Left cardiac atrium (tissue), 4 donors: ENCODE measurements at regions not wholly inside any gene's neighbourhood (a gene's known extent, or its start where the extent isn't known, plus 50 kb on each side); places are given as distances from the start of the nearest gene placed in this dataset.

Source experiments
- ATAC-seq, 2 donors: fragments of 200-7000 bp; cut with Tn5 transposase; one replicate each; pipeline ENCODE4 v1.9.1; 2020; ENCODE audit warnings: mild to moderate bottlenecking in 2 of 2, moderate library complexity in 2 of 2
- DNase-seq: peaks from one replicate; pipeline ENCODE4 v3.0.0-alpha.2; 2020
- intact Hi-C, 2 donors: fragments of 100-400 bp; cut with DNase I; formaldehyde crosslinking; loops; one replicate each; pipeline versions ENCODE4 v1.14.1 to v1.15.1; 2022 to 2023
- donor health status: DM: no; HTN: yes; CAD: no.
- donor health status: DM: no; HTN: yes; CAD: no; lungs with severe emphysema.
- donor health status: DM: yes; HTN: yes; CAD: no.
- donor health status: Dilated cardiomyopathy.

- ATAC-seq (no peak), DNase-seq (no peak)
- intact Hi-C loops = no loop called here
Observed at GRCh38 chr2:181114021-181114420, 133.6 kb downstream of the UBE2E3 start.

GRCh38 chr2:181116261-181116660 is 135.9 kb downstream of the UBE2E3 start:
- intact Hi-C loops = no loop called here
- DNase-seq (no peak), ATAC-seq (no peak)

- no peak for DNase-seq
- intact Hi-C loops = no loop called here
- no peak for ATAC-seq
Observed at GRCh38 chr2:181117206-181117925, 137.0 kb downstream of the UBE2E3 start.

- DNase-seq = no peak
- ATAC-seq = no peak
- intact Hi-C loops = no loop called here
Observed at GRCh38 chr2:181120625-181121024, 140.2 kb downstream of the UBE2E3 start.

GRCh38 chr2:181121996-181122395 is 141.6 kb downstream of the UBE2E3 start:
- no peak for DNase-seq
- intact Hi-C loops = no loop called here
- ATAC-seq = no peak

GRCh38 chr2:181122601-181123000 is 142.2 kb downstream of the UBE2E3 start:
- intact Hi-C loops = no loop called here
- DNase-seq (no peak), ATAC-seq (no peak)

- no peak for DNase-seq
- intact Hi-C loops = no loop called here
- ATAC-seq = peak; percentile 15 to 59
Observed at GRCh38 chr2:181123798-181124231, 143.4 kb downstream of the UBE2E3 start.

- DNase-seq = no peak
- intact Hi-C loops = no loop called here
- no peak for ATAC-seq
Observed at GRCh38 chr2:181124497-181124896, 144.1 kb downstream of the UBE2E3 start.

GRCh38 chr2:181125359-181125758 is 145.0 kb downstream of the UBE2E3 start:
- no peak for DNase-seq
- no peak for ATAC-seq
- intact Hi-C loops = no loop called here

GRCh38 chr2:181126311-181126868 is 146.0 kb downstream of the UBE2E3 start:
- no peak for ATAC-seq
- intact Hi-C loops = no loop called here

GRCh38 chr2:181128199-181128598 is 147.8 kb downstream of the UBE2E3 start:
- no peak for DNase-seq
- intact Hi-C loops = no loop called here
- ATAC-seq = no peak

More at GRCh38 chr2:181126311-181126868, 146.0 kb downstream of the UBE2E3 start:
- DNase-seq = no peak

- no peak for DNase-seq
- intact Hi-C loops = no loop called here
Observed at GRCh38 chr2:181129364-181130056, 149.1 kb downstream of the UBE2E3 start.

GRCh38 chr2:181130686-181131085 is 150.3 kb downstream of the UBE2E3 start:
- intact Hi-C loops = no loop called here
- DNase-seq (no peak), ATAC-seq (no peak)

More at GRCh38 chr2:181129364-181130056, 149.1 kb downstream of the UBE2E3 start:
- no peak for ATAC-seq

GRCh38 chr2:181131584-181131983 is 151.2 kb downstream of the UBE2E3 start:
- ATAC-seq (no peak), DNase-seq (no peak)
- intact Hi-C loops = no loop called here

GRCh38 chr2:181138816-181139215 is 158.4 kb downstream of the UBE2E3 start:
- intact Hi-C loops = no loop called here
- no peak for ATAC-seq

GRCh38 chr2:181139831-181140230 is 159.4 kb downstream of the UBE2E3 start:
- intact Hi-C loops = no loop called here
- DNase-seq = no peak
- no peak for ATAC-seq

More at GRCh38 chr2:181138816-181139215, 158.4 kb downstream of the UBE2E3 start:
- no peak for DNase-seq

- ATAC-seq (peak in 1 of 2 donors; percentile 71), DNase-seq (no peak)
- intact Hi-C loops = no loop called here
Observed at GRCh38 chr2:181140414-181140813, 160.0 kb downstream of the UBE2E3 start.

- no peak for DNase-seq
- ATAC-seq = no peak
- intact Hi-C loops = no loop called here
Observed at GRCh38 chr2:181140928-181141327, 160.5 kb downstream of the UBE2E3 start.

GRCh38 chr2:181141676-181142075 is 161.3 kb downstream of the UBE2E3 start:
- intact Hi-C loops = no loop called here
- no peak for DNase-seq
- no peak for ATAC-seq

- DNase-seq (no peak), ATAC-seq (no peak)
- intact Hi-C loops = no loop called here
Observed at GRCh38 chr2:181142514-181142913, 162.1 kb downstream of the UBE2E3 start.
